22Rv1 (cell line): ENCODE measurements at regions not wholly inside any gene's neighbourhood (a gene's known extent, or its start where the extent isn't known, plus 50 kb on each side); places are given as distances from the start of the nearest gene placed in this dataset.

Source experiments
- ZFX ChIP-seq: fragments of 450-650 bp; IDR thresholded peaks from 2 replicates; pipeline ENCODE4 v1.6.1; 2017; ENCODE audit warnings: antibody characterized with exemption, borderline replicate concordance
- TF ChIP-seq, protein P1 (sequence below): fragments of 450-650 bp; IDR thresholded peaks from 2 replicates; pipeline ENCODE4 v1.5.1; 2017; ENCODE audit warnings: mild to moderate bottlenecking

- TF ChIP-seq, protein P1, sequence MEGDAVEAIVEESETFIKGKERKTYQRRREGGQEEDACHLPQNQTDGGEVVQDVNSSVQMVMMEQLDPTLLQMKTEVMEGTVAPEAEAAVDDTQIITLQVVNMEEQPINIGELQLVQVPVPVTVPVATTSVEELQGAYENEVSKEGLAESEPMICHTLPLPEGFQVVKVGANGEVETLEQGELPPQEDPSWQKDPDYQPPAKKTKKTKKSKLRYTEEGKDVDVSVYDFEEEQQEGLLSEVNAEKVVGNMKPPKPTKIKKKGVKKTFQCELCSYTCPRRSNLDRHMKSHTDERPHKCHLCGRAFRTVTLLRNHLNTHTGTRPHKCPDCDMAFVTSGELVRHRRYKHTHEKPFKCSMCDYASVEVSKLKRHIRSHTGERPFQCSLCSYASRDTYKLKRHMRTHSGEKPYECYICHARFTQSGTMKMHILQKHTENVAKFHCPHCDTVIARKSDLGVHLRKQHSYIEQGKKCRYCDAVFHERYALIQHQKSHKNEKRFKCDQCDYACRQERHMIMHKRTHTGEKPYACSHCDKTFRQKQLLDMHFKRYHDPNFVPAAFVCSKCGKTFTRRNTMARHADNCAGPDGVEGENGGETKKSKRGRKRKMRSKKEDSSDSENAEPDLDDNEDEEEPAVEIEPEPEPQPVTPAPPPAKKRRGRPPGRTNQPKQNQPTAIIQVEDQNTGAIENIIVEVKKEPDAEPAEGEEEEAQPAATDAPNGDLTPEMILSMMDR: no peak
- no peak for TF ChIP-seq ZFX
Measured at GRCh38 chr3:99520513-99520912, 117.9 kb upstream of the COL8A1 start.
